Fibroblast of lung (primary cell): ENCODE measurements at regions not wholly inside any gene's neighbourhood (a gene's known extent, or its start where the extent isn't known, plus 50 kb on each side); places are given as distances from the start of the nearest gene placed in this dataset.

Experiments
- DNase-seq, 2 donors: peaks; one replicate each; pipeline versions ENCODE4 v3.0.0 to v3.0.0-alpha.2; 2010; ENCODE audit warnings: low read depth in 2 of 2
- H2AFZ ChIP-seq: 2 replicates; pipeline ENCODE4 v1.5.1; 2012; ENCODE audit warnings: low read length, control low read depth, inconsistent platforms
- H3K27ac ChIP-seq: 2 replicates; pipeline ENCODE4 v1.5.1; 2011; ENCODE audit warnings: low read length, control low read depth; ENCODE audit not compliant: insufficient read depth
- H3K27me3 ChIP-seq: 2 replicates; pipeline ENCODE4 v1.5.1; 2011; ENCODE audit warnings: mild to moderate bottlenecking, low read length; ENCODE audit not compliant: control insufficient read depth, insufficient read depth
- H3K36me3 ChIP-seq: 2 replicates; pipeline ENCODE4 v1.5.1; 2011; ENCODE audit warnings: low read length; ENCODE audit not compliant: control insufficient read depth, insufficient read depth
- H3K4me1 ChIP-seq: 2 replicates; pipeline ENCODE4 v1.5.1; 2011; ENCODE audit warnings: low read length; ENCODE audit not compliant: control insufficient read depth, insufficient read depth; ENCODE audit errors: extremely low read depth
- H3K4me2 ChIP-seq: 2 replicates; pipeline ENCODE4 v1.5.1; 2011; ENCODE audit warnings: low read length, control low read depth; ENCODE audit not compliant: insufficient read depth; ENCODE audit errors: extremely low read depth
- H3K4me3 ChIP-seq, 4 experiments: fragments of 200-600 bp in 1 of 4; sonication (generic) in 1 of 4; replicated peaks in 1 of 4; 2 replicates each; pipeline ENCODE4 v1.5.1; 2011 to 2016; ENCODE audit warnings: low read length in 4 of 4, low read depth in 3 of 4, mild to moderate bottlenecking in 3 of 4, control low read depth in 2 of 4, inconsistent platforms in 1 of 4, mixed read lengths in 1 of 4; ENCODE audit not compliant: insufficient read depth in 1 of 4; ENCODE audit errors: control extremely low read depth in 1 of 4
- H3K79me2 ChIP-seq: 2 replicates; pipeline ENCODE4 v1.5.1; 2012; ENCODE audit warnings: mild to moderate bottlenecking, low read length, inconsistent platforms; ENCODE audit not compliant: control insufficient read depth, insufficient read depth
- H3K9ac ChIP-seq: 2 replicates; pipeline ENCODE4 v1.5.1; 2011; ENCODE audit warnings: mild to moderate bottlenecking, low read length, control low read depth; ENCODE audit not compliant: insufficient read depth
- H3K9me3 ChIP-seq: 2 replicates; pipeline ENCODE4 v1.5.1; 2012; ENCODE audit warnings: low read depth, low read length; ENCODE audit not compliant: control insufficient read depth, insufficient read depth
- H4K20me1 ChIP-seq: 2 replicates; pipeline ENCODE4 v1.5.1; 2011; ENCODE audit warnings: low read length; ENCODE audit not compliant: control insufficient read depth, insufficient read depth; ENCODE audit errors: extremely low read depth
- CTCF ChIP-seq, 2 donors: IDR thresholded peaks in 1 of 2; conservative IDR thresholded peaks in 1 of 2; 1 replicate in 1 of 2; 2 replicates in 1 of 2; pipeline ENCODE4 v1.5.1; 2011 to 2012; ENCODE audit warnings: low read length in 2 of 2, control low read depth in 1 of 2, inconsistent platforms in 1 of 2, low read depth in 1 of 2, mild to moderate bottlenecking in 1 of 2
- EZH2 ChIP-seq: IDR thresholded peaks from 2 replicates; pipeline ENCODE4 v1.5.1; 2012; ENCODE audit warnings: low read length, control low read depth, mild to moderate bottlenecking; ENCODE audit errors: missing control alignments

DNA sequence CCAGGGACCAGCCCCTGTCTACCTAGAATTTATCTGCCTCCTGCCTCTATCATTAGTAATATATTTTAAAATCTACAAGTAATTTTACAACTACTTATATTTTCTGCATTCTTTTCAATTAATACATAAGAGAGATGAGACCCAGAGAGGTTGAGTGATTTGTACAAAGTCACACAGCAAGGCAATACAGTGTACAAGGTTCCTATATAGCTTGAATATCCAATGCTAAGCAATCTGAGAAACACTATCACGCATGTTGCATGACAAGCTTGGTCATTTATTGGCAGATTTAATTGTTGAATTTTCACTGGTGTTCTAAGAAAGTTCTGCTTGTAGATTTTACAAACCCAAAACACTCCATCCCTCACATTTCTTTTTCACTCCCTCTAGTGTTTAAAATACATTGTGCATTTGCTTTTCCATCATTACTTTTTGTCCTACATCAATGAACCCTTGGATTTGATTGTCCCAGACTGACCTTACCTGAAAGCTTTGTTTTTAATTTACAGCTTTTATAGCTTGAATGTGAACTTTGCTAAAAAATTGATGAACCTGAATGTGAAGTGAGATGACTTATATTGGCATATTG is 520.9 kb upstream of the CITED2 start:
- TF ChIP-seq EZH2 = no peak
- no peak for TF ChIP-seq CTCF (conservative IDR thresholded peaks at IDR 0.05 in 1 of 2, IDR thresholded peaks at IDR 0.05 in 1 of 2; ENCODE audit: low read depth in 1 of 2, low read length in 2 of 2)
- Histone ChIP-seq H3K4me1 (peaks cover 2% of the 10 kb centered on the region), H3K27me3 (no peaks in the 10 kb centered on the region), H3K9ac (no peak overlapping the region), H3K4me3 (no peak overlapping the region), H3K4me2 (no peak overlapping the region), H3K79me2 (no peaks in the 10 kb centered on the region), H3K27ac (no peak overlapping the region), H3K9me3 (no peaks in the 10 kb centered on the region), H3K36me3 (no peaks in the 10 kb centered on the region), H2AFZ (no peak overlapping the region), H4K20me1 (no peaks in the 10 kb centered on the region)
- DNase-seq = no peak

GRCh38 chr6:139894271-139894670 is 519.8 kb upstream of the CITED2 start:
- peaks cover 2% of the 10 kb centered on the region for H3K4me1 ChIP-seq
- no peak for DNase-seq
- H3K27me3 ChIP-seq = no peaks in the 10 kb centered on the region

GRCh38 chr6:139891471-139891870 is 517.0 kb upstream of the CITED2 start:
- no peaks in the 10 kb centered on the region for H3K27me3 ChIP-seq
- H3K4me3 ChIP-seq = no peak overlapping the region
- H3K36me3 ChIP-seq = no peaks in the 10 kb centered on the region
- no peak overlapping the region for H3K4me2 ChIP-seq
- peak in 1 of 2 donors; percentile 76 for DNase-seq
- H3K9ac ChIP-seq = no peak overlapping the region
- peaks cover 5% of the 10 kb centered on the region for H3K4me1 ChIP-seq
- no peaks in the 10 kb centered on the region for H3K79me2 ChIP-seq
- no peak overlapping the region for H3K27ac ChIP-seq
- H2AFZ ChIP-seq = no peak overlapping the region
- TF ChIP-seq CTCF (conservative IDR thresholded peaks at IDR 0.05 in 1 of 2, IDR thresholded peaks at IDR 0.05 in 1 of 2; ENCODE audit: low read depth in 1 of 2, low read length in 2 of 2) = no peak
- TF ChIP-seq EZH2 = no peak
- H4K20me1 ChIP-seq = no peaks in the 10 kb centered on the region
- H3K9me3 ChIP-seq = no peaks in the 10 kb centered on the region

More at GRCh38 chr6:139894271-139894670, 519.8 kb upstream of the CITED2 start:
- no peaks in the 10 kb centered on the region for H4K20me1 ChIP-seq
- H3K36me3 ChIP-seq = no peaks in the 10 kb centered on the region
- H3K4me3 ChIP-seq = no peak overlapping the region
- no peak overlapping the region for H2AFZ ChIP-seq
- H3K79me2 ChIP-seq = no peaks in the 10 kb centered on the region
- TF ChIP-seq EZH2 = no peak
- no peak for TF ChIP-seq CTCF (conservative IDR thresholded peaks at IDR 0.05 in 1 of 2, IDR thresholded peaks at IDR 0.05 in 1 of 2; ENCODE audit: low read depth in 1 of 2, low read length in 2 of 2)
- no peak overlapping the region for H3K27ac ChIP-seq
- H3K9ac ChIP-seq = no peak overlapping the region
- no peaks in the 10 kb centered on the region for H3K9me3 ChIP-seq
- H3K4me2 ChIP-seq = no peak overlapping the region
